Liver (tissue), 8 donors: ENCODE measurements at regions not wholly inside any gene's neighbourhood (a gene's known extent, or its start where the extent isn't known, plus 50 kb on each side); places are given as distances from the start of the nearest gene placed in this dataset.

Source experiments
- DNase-seq: peaks from one replicate; pipeline ENCODE4 v3.0.0-alpha.2; 2017; ENCODE audit warnings: low spot score
- H3K27ac ChIP-seq, 2 donors: one replicate each; pipeline ENCODE4 v1.7.0; 2013; ENCODE audit warnings: inconsistent platforms in 2 of 2, low read length in 2 of 2, control low read depth in 1 of 2, low read depth in 1 of 2, mild to moderate bottlenecking in 1 of 2
- H3K27me3 ChIP-seq, 4 donors: one replicate each; pipeline versions ENCODE4 v1.6.1 to v1.7.0; 2013; ENCODE audit warnings: low read length in 3 of 4, inconsistent platforms in 1 of 4, mild to moderate bottlenecking in 1 of 4, moderate library complexity in 1 of 4; ENCODE audit not compliant: control insufficient read depth in 4 of 4, insufficient read depth in 4 of 4
- H3K36me3 ChIP-seq, 4 donors: one replicate each; pipeline versions ENCODE4 v1.6.1 to v1.7.0; 2013; ENCODE audit warnings: low read length in 3 of 4, mild to moderate bottlenecking in 3 of 4, low read depth in 1 of 4, moderate library complexity in 1 of 4; ENCODE audit not compliant: control insufficient read depth in 4 of 4, insufficient read depth in 3 of 4
- H3K4me1 ChIP-seq, 4 donors: one replicate each; pipeline versions ENCODE4 v1.6.1 to v1.7.0; 2013; ENCODE audit warnings: low read length in 3 of 4, mild to moderate bottlenecking in 3 of 4, moderate library complexity in 1 of 4; ENCODE audit not compliant: control insufficient read depth in 4 of 4, insufficient read depth in 4 of 4
- H3K4me3 ChIP-seq, 3 donors: one replicate each; pipeline versions ENCODE4 v1.6.1 to v1.7.0; 2013; ENCODE audit warnings: low read length in 3 of 3, control low read depth in 1 of 3, low read depth in 1 of 3, mild to moderate bottlenecking in 1 of 3
- H3K9ac ChIP-seq, 2 donors: one replicate each; pipeline ENCODE4 v1.7.0; 2013; ENCODE audit warnings: low read length in 2 of 2, mild to moderate bottlenecking in 2 of 2, moderate library complexity in 2 of 2, control low read depth in 1 of 2, low read depth in 1 of 2
- H3K9me3 ChIP-seq, 4 donors: one replicate each; pipeline versions ENCODE4 v1.6.1 to v1.7.0; 2013; ENCODE audit warnings: low read length in 3 of 4; ENCODE audit not compliant: control insufficient read depth in 4 of 4
- ATF3 ChIP-seq: IDR thresholded peaks from 2 replicates; pipeline ENCODE4 v1.6.1; 2016; ENCODE audit warnings: antibody characterized with exemption
- CTCF ChIP-seq: fragments of 150-350 bp; IDR thresholded peaks from 2 replicates; pipeline ENCODE4 v1.5.1; 2017; ENCODE audit warnings: improper control_type of control experiment, low read depth, low read length; ENCODE audit not compliant: missing input control
- EGR1 ChIP-seq, 2 donors: IDR thresholded peaks; 2 replicates each; pipeline ENCODE4 v1.6.1; 2016 to 2018; ENCODE audit warnings: antibody characterized with exemption in 2 of 2, low read depth in 2 of 2
- FOXA2 ChIP-seq: IDR thresholded peaks from 2 replicates; pipeline ENCODE4 v1.6.1; 2016; ENCODE audit warnings: antibody characterized with exemption
- HNF4G ChIP-seq: IDR thresholded peaks from 2 replicates; pipeline ENCODE4 v1.6.1; 2016; ENCODE audit warnings: antibody characterized with exemption
- JUND ChIP-seq, 2 donors: IDR thresholded peaks; 2 replicates each; pipeline ENCODE4 v1.6.1; 2016; ENCODE audit warnings: antibody characterized with exemption in 2 of 2
- MAX ChIP-seq: IDR thresholded peaks from 2 replicates; pipeline ENCODE4 v1.6.1; 2016; ENCODE audit warnings: antibody characterized with exemption
- NR2F2 ChIP-seq: IDR thresholded peaks from 2 replicates; pipeline ENCODE4 v1.6.1; 2016; ENCODE audit warnings: antibody characterized with exemption
- REST ChIP-seq: IDR thresholded peaks from 2 replicates; pipeline ENCODE4 v1.6.1; 2016; ENCODE audit warnings: antibody characterized with exemption, mild to moderate bottlenecking
- RXRA ChIP-seq, 2 donors: IDR thresholded peaks; 2 replicates each; pipeline ENCODE4 v1.6.1; 2017 to 2018; ENCODE audit warnings: antibody characterized with exemption in 2 of 2, mild to moderate bottlenecking in 1 of 2
- SP1 ChIP-seq: IDR thresholded peaks from 2 replicates; pipeline ENCODE4 v1.6.1; 2018; ENCODE audit warnings: antibody characterized with exemption, mild to moderate bottlenecking
- TAF1 ChIP-seq: conservative IDR thresholded peaks from 2 replicates; pipeline ENCODE4 v1.6.1; 2016; ENCODE audit warnings: antibody characterized with exemption, mild to moderate bottlenecking
- YY1 ChIP-seq: IDR thresholded peaks from 2 replicates; pipeline ENCODE4 v1.6.1; 2016; ENCODE audit warnings: antibody characterized with exemption, mild to moderate bottlenecking
- ZBTB33 ChIP-seq: IDR thresholded peaks from 2 replicates; pipeline ENCODE4 v1.6.1; 2016; ENCODE audit warnings: antibody characterized with exemption
- WGBS: extraction: QIAGEN DNeasy Blood & Tissue Kit; methylation state at CpG from one replicate; pipeline ENCODE4 v1.1.7; 2013; 5-methylcytosine and 5-hydroxymethylcytosine counted together
- donor health status: healthy.
- donor health status: healthy.
- donor health status: healthy.
- donor health status: healthy.
- donor health status: healthy.

GRCh38 chr2:48049371-48049770 is 143.1 kb upstream of the FBXO11 start:
- TF ChIP-seq ATF3 = no peak
- TF ChIP-seq TAF1 = no peak
- no peak for TF ChIP-seq FOXA2
- no peak for TF ChIP-seq YY1
- no peak for TF ChIP-seq CTCF
- no peak for TF ChIP-seq RXRA (IDR thresholded peaks at IDR 0.05)
- no peak for TF ChIP-seq MAX
- Histone ChIP-seq H3K9me3 (no peaks in the 10 kb centered on the region), H3K36me3 (no peaks in the 10 kb centered on the region), H3K27me3 (no peaks in the 10 kb centered on the region), H3K9ac (no peak overlapping the region), H3K27ac (no peak overlapping the region), H3K4me1 (no peaks in the 10 kb centered on the region), H3K4me3 (no peak overlapping the region)
- WGBS = 90% methylated on average over 2 of the region's 2 CpGs
- no peak for DNase-seq

GRCh38 chr2:48050711-48051110 is 144.4 kb upstream of the FBXO11 start:
- Histone ChIP-seq H3K9ac (no peak overlapping the region), H3K4me1 (no peaks in the 10 kb centered on the region), H3K9me3 (no peaks in the 10 kb centered on the region), H3K4me3 (no peak overlapping the region), H3K27ac (no peak overlapping the region), H3K36me3 (no peaks in the 10 kb centered on the region), H3K27me3 (no peaks in the 10 kb centered on the region)
- 71% methylated on average over 5 of the region's 5 CpGs for WGBS
- TF ChIP-seq NR2F2 = no peak
- no peak for TF ChIP-seq ATF3
- TF ChIP-seq RXRA (IDR thresholded peaks at IDR 0.05) = no peak
- TF ChIP-seq TAF1 = no peak
- TF ChIP-seq JUND (IDR thresholded peaks at IDR 0.05) = no peak
- no peak for TF ChIP-seq SP1
- no peak for TF ChIP-seq REST
- no peak for TF ChIP-seq MAX
- no peak for TF ChIP-seq CTCF
- TF ChIP-seq HNF4G = no peak
- no peak for TF ChIP-seq FOXA2
- no peak for TF ChIP-seq YY1
- TF ChIP-seq EGR1 (IDR thresholded peaks at IDR 0.05; ENCODE audit: low read depth in 2 of 2) = no peak
- no peak for TF ChIP-seq ZBTB33
- DNase-seq = no peak
